ENCODE measurements at regions not wholly inside any gene's neighbourhood (a gene's known extent, or its start where the extent isn't known, plus 50 kb on each side); places are given as distances from the start of the nearest gene placed in this dataset.

- no peak for TF ChIP-seq CTCF (conservative IDR thresholded peaks at IDR 0.05)
- TF ChIP-seq EZH2 (IDR thresholded peaks at IDR 0.05; ENCODE audit: low read depth), result no peak
These were observed 824.8 kb upstream of the LCORL start for GRCh38 chr4:18846313-18846712.

Measured in PC-9 (cell line).